GM12872 (cell line): ENCODE measurements at regions not wholly inside any gene's neighbourhood (a gene's known extent, or its start where the extent isn't known, plus 50 kb on each side); places are given as distances from the start of the nearest gene placed in this dataset.

Experiments used
- CTCF ChIP-seq: IDR thresholded peaks from 3 replicates; pipeline ENCODE4 v1.5.1; 2011; ENCODE audit warnings: low read depth, mild to moderate bottlenecking, low read length, moderate library complexity; ENCODE audit not compliant: insufficient read depth

DNA sequence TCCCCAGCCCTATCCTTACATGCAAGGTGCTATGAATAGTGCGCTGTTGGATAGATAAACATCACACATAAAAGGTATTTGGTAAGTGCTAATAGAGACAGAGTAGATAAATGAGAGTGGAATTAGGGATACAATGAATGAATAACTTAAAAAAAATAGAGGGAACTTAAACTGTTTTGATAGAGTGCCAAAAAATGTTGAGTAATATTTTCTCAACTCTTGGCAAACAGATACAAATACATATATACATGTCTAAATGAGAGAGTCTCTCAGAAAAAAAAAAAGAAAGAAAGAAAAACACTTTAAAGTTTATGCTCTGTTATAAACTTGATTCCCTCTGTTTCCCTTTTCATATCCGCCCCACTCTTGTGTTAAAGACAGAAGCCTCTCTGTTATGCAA, 667.4 kb downstream of the ROBO2 start:
- TF ChIP-seq CTCF = no peak

DNA sequence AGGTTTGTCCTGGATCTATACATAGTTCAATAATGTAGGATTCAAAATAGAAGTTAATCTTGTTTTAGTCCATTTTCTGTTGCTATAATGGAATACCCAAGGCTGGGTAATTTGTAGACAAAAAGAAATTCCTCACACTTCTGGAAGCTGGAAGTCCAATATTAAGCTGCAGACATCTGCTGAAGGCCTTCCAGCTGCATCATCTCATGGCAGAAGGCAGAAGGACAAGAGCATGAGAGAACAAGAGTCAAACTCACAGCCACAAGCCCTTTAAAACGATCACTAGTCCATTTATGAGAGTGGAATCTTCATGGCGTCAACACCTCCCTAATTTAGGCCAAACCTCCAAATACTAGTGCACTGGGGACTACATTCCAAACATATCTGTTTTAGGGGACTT, 669.3 kb downstream of the ROBO2 start:
- no peak for TF ChIP-seq CTCF

DNA sequence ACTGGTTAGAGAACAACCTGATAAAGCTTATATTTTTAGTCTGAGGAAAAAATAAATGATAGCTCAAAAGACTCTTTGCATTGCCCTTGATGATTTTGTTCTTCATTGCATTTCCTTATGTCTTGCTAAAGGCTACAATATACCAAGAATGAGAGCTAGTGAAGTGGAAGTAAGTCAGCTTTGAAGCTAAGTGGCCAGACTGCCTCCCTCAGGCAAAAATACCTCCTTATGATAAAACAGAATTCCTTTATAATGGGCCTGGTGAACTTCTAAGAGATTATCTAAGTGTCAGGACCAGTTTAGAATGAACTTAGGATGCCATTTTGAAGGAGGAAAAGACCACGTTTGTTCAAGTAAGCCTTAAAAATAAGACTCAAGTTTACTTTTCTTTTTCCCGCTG, 678.4 kb downstream of the ROBO2 start:
- no peak for TF ChIP-seq CTCF

GRCh38 chr3:77720460-77720971, 680.6 kb downstream of the ROBO2 start:
- TF ChIP-seq CTCF = no peak

GRCh38 chr3:77726517-77726916, 686.6 kb downstream of the ROBO2 start:
- TF ChIP-seq CTCF = no peak

DNA sequence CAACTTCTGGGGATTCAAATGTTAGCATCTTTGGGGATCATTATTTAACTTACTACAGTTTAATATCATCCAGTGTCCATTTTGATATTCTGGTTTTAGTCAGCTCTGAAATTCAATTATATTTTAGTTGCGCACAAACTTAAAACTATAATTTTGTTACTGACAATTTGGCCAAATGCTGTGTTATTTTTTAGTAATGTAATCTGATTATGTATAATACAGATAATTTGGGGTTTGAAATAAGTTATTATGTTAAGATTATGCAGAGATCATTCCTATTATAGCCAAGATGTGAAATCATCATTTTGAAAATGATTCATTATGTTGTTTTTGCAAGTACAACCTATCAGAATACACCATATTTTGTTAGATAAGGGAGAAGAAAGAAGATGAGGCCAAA, 706.1 kb downstream of the ROBO2 start:
- TF ChIP-seq CTCF = no peak

DNA sequence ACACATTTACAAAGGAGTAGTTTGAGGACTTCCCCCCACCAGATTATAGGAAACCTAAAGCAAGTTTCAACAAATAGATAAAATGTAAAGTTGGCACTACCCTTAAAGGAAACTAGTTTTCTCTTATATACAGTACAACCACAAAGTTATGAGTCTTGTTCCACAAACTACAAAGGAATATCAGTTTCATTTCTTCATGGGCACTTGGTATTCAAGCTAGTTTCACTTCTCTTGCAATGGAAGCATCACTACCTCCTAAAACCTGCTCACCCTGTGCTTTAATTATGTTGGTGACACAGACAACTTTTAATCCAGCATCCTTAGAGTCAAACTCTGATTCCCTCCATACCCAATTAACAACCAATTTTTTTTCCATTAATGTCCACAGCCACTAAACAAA, 707.0 kb downstream of the ROBO2 start:
- no peak for TF ChIP-seq CTCF

- no peak for TF ChIP-seq CTCF
Measured at GRCh38 chr3:77772459-77772858, 732.6 kb downstream of the ROBO2 start.
